ENCODE measurements at regions not wholly inside any gene's neighbourhood (a gene's known extent, or its start where the extent isn't known, plus 50 kb on each side); places are given as distances from the start of the nearest gene placed in this dataset.

- H3K36me3 ChIP-seq (ENCODE audit: control insufficient read depth, insufficient read depth, low read length): no peaks in the 10 kb centered on the region
- no peaks in the 10 kb centered on the region for H3K9me3 ChIP-seq (replicated peaks; ENCODE audit: control insufficient read depth, low read depth, low read length)
- no peaks in the 10 kb centered on the region for H3K27me3 ChIP-seq (ENCODE audit: control insufficient read depth, insufficient read depth, low read length)
- no peak for DNase-seq
- H3K27ac ChIP-seq (ENCODE audit: low read length): no peak overlapping the region
- H3K4me3 ChIP-seq (ENCODE audit: low read length): no peak overlapping the region
- no CpG with 5 or more reads among the region's 1 CpG for WGBS (ENCODE audit: insufficient coverage)
- no peaks in the 10 kb centered on the region for H3K4me1 ChIP-seq (ENCODE audit: control insufficient read depth, insufficient read depth, low read length)
Observed at GRCh38 chr3:153311541-153311940, 149.5 kb downstream of the RAP2B start.

- no peak for DNase-seq
- no CpG with 5 or more reads among the region's 1 CpG for WGBS (ENCODE audit: insufficient coverage)
Observed at GRCh38 chr3:153313302-153313965, 151.4 kb downstream of the RAP2B start.

GRCh38 chr3:153314038-153314437 lies 152.0 kb downstream of the RAP2B start:
- H3K4me1 ChIP-seq (ENCODE audit: control insufficient read depth, insufficient read depth, low read length): no peaks in the 10 kb centered on the region
- no peaks in the 10 kb centered on the region for H3K27me3 ChIP-seq (ENCODE audit: control insufficient read depth, insufficient read depth, low read length)
- no CpG with 5 or more reads among the region's 1 CpG for WGBS (ENCODE audit: insufficient coverage)
- no peak overlapping the region for H3K4me3 ChIP-seq (ENCODE audit: low read length)
- no peaks in the 10 kb centered on the region for H3K36me3 ChIP-seq (ENCODE audit: control insufficient read depth, insufficient read depth, low read length)
- no peaks in the 10 kb centered on the region for H3K9me3 ChIP-seq (replicated peaks; ENCODE audit: control insufficient read depth, low read depth, low read length)
- no peak for DNase-seq
- no peak overlapping the region for H3K27ac ChIP-seq (ENCODE audit: low read length)

More at GRCh38 chr3:153313302-153313965, 151.4 kb downstream of the RAP2B start:
- H3K9me3 ChIP-seq (replicated peaks; ENCODE audit: control insufficient read depth, low read depth, low read length): no peaks in the 10 kb centered on the region
- H3K4me1 ChIP-seq (ENCODE audit: control insufficient read depth, insufficient read depth, low read length): no peaks in the 10 kb centered on the region
- no peak overlapping the region for H3K27ac ChIP-seq (ENCODE audit: low read length)
- H3K4me3 ChIP-seq (ENCODE audit: low read length): no peak overlapping the region
- no peaks in the 10 kb centered on the region for H3K36me3 ChIP-seq (ENCODE audit: control insufficient read depth, insufficient read depth, low read length)
- H3K27me3 ChIP-seq (ENCODE audit: control insufficient read depth, insufficient read depth, low read length): no peaks in the 10 kb centered on the region

- Histone ChIP-seq H3K27me3 (ENCODE audit: control insufficient read depth, insufficient read depth, low read length) (no peaks in the 10 kb centered on the region), H3K27ac (ENCODE audit: low read length) (no peak overlapping the region), H3K4me1 (ENCODE audit: control insufficient read depth, insufficient read depth, low read length) (no peaks in the 10 kb centered on the region), H3K36me3 (ENCODE audit: control insufficient read depth, insufficient read depth, low read length) (no peaks in the 10 kb centered on the region), H3K9me3 (replicated peaks; ENCODE audit: control insufficient read depth, low read depth, low read length) (no peaks in the 10 kb centered on the region), H3K4me3 (ENCODE audit: low read length) (no peak overlapping the region)
- peak; percentile 8 for DNase-seq
Observed at GRCh38 chr3:153315781-153316180, 153.8 kb downstream of the RAP2B start.

DNA sequence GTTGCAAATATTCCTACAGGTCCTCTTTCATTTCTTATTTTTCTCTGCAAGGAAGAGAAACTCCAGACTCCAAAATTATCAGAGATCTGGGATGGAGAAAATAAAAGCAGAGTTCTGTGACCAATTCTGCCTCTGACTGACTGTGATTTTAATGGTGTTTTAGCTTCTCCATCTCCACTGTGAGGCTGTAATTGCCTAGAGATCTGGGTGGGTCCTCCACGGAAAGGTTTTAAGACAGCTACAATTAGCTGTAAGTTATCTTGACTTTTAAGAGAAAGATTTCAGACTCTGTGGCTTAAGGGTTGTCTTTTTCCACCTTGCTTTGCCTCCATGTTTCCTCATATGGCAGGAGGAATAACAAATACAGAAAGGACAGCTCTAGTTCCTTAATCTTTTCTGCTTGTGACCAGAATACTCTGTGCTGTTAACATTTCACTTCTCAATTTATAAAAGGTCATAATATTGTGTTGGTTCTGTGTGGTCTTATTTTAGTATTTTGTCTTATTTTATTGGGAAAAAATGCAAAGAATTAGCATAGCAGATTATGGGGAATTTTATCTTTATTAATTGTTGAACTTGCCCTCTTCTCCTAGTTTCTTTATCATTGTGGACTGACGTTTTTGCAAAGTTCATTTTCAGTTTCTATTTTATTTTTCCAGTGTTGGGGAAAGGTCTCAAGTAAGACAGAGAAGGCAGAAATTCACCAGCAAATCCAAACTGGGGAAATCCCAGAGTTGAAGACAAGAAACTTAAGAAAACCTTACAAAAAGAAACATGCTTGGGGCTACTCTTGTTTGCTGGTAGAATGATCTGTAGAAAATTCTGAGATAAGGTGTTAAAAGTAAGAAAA lies 157.9 kb downstream of the RAP2B start:
- Histone ChIP-seq H3K27me3 (ENCODE audit: control insufficient read depth, insufficient read depth, low read length) (no peaks in the 10 kb centered on the region), H3K27ac (ENCODE audit: low read length) (no peak overlapping the region), H3K9me3 (replicated peaks; ENCODE audit: control insufficient read depth, low read depth, low read length) (no peaks in the 10 kb centered on the region), H3K4me1 (ENCODE audit: control insufficient read depth, insufficient read depth, low read length) (no peaks in the 10 kb centered on the region), H3K4me3 (ENCODE audit: low read length) (no peak overlapping the region), H3K36me3 (ENCODE audit: control insufficient read depth, insufficient read depth, low read length) (no peaks in the 10 kb centered on the region)
- DNase-seq: no peak
- WGBS (ENCODE audit: insufficient coverage): no CpG with 5 or more reads among the region's 2 CpGs

GRCh38 chr3:153320585-153321128 lies 158.6 kb downstream of the RAP2B start:
- no peak for DNase-seq
- WGBS (ENCODE audit: insufficient coverage): 60% methylated on average over 1 of the region's 6 CpGs
- no peaks in the 10 kb centered on the region for H3K4me1 ChIP-seq (ENCODE audit: control insufficient read depth, insufficient read depth, low read length)
- H3K9me3 ChIP-seq (replicated peaks; ENCODE audit: control insufficient read depth, low read depth, low read length): no peaks in the 10 kb centered on the region
- no peak overlapping the region for H3K4me3 ChIP-seq (ENCODE audit: low read length)
- no peak overlapping the region for H3K27ac ChIP-seq (ENCODE audit: low read length)
- H3K27me3 ChIP-seq (ENCODE audit: control insufficient read depth, insufficient read depth, low read length): no peaks in the 10 kb centered on the region
- H3K36me3 ChIP-seq (ENCODE audit: control insufficient read depth, insufficient read depth, low read length): no peaks in the 10 kb centered on the region

DNA sequence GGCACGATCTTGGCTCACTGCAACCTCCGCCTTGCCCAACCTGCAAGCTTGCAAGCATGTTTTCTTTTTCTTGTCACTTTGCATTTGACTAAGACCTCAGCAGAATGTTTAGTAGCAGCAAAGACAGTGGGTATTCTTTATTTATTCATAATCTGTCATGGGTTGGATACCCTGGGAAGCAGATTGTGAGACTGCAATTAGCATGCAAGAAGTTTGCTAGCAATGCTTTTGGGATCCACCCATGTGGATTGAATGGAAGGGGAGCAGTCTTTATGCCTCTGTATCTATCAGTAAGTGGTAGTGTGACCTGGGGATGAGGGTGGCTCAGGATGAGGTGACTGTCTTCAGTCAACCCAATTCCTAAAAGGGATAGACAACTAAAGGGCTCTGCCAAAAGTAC lies 166.7 kb downstream of the RAP2B start:
- H3K27ac ChIP-seq (ENCODE audit: low read length): no peak overlapping the region
- WGBS (ENCODE audit: insufficient coverage): no CpG with 5 or more reads among the region's 2 CpGs
- no peaks in the 10 kb centered on the region for H3K4me1 ChIP-seq (ENCODE audit: control insufficient read depth, insufficient read depth, low read length)
- H3K36me3 ChIP-seq (ENCODE audit: control insufficient read depth, insufficient read depth, low read length): no peaks in the 10 kb centered on the region
- H3K9me3 ChIP-seq (replicated peaks; ENCODE audit: control insufficient read depth, low read depth, low read length): no peaks in the 10 kb centered on the region
- H3K27me3 ChIP-seq (ENCODE audit: control insufficient read depth, insufficient read depth, low read length): no peaks in the 10 kb centered on the region
- no peak overlapping the region for H3K4me3 ChIP-seq (ENCODE audit: low read length)
- DNase-seq: no peak

DNA sequence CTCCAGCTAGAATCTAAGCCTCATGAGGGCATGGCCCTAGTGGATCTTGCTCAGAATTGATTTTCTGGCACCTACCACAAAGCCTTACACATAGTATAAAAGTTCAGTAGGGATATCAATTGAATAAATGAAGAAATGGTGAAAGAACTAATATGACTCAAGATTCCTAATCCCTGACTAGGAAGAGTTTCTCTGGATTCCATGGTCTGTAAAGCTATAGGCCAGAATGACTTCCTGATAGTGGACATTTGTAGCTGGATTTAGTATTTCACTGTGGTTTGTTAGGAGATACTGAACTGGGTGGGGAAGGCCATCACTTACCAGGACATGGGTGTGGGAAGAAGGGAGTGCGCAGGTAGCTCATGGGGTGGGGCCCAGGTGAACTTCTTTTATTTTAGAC lies 168.9 kb downstream of the RAP2B start:
- WGBS (ENCODE audit: insufficient coverage): no CpG with 5 or more reads among the region's 1 CpG
- no peaks in the 10 kb centered on the region for H3K27me3 ChIP-seq (ENCODE audit: control insufficient read depth, insufficient read depth, low read length)
- H3K4me3 ChIP-seq (ENCODE audit: low read length): no peak overlapping the region
- no peak for DNase-seq
- no peak overlapping the region for H3K27ac ChIP-seq (ENCODE audit: low read length)
- H3K4me1 ChIP-seq (ENCODE audit: control insufficient read depth, insufficient read depth, low read length): no peaks in the 10 kb centered on the region
- H3K9me3 ChIP-seq (replicated peaks; ENCODE audit: control insufficient read depth, low read depth, low read length): no peaks in the 10 kb centered on the region
- no peaks in the 10 kb centered on the region for H3K36me3 ChIP-seq (ENCODE audit: control insufficient read depth, insufficient read depth, low read length)

DNA sequence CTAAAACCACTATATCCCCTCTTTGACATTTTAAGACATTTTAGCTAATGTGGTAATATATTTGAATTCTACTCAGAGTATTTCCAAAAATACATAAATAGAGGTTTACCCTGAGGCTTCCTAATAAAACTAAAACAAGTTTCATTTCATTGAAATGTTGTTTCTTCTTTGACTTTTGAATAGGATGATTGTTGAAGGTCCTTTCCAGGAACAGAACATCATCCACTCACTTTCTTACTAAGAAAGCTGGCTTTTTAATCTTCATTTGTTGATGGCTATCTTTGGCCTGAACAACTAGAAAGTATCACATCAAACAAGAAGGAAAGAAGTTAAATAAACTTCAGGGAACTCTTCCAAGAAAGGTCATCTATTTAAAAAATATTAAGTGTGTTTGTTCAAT lies 169.7 kb downstream of the RAP2B start:
- Histone ChIP-seq H3K36me3 (ENCODE audit: control insufficient read depth, insufficient read depth, low read length) (no peaks in the 10 kb centered on the region), H3K4me1 (ENCODE audit: control insufficient read depth, insufficient read depth, low read length) (no peaks in the 10 kb centered on the region), H3K27ac (ENCODE audit: low read length) (no peak overlapping the region), H3K9me3 (replicated peaks; ENCODE audit: control insufficient read depth, low read depth, low read length) (no peaks in the 10 kb centered on the region), H3K4me3 (ENCODE audit: low read length) (no peak overlapping the region), H3K27me3 (ENCODE audit: control insufficient read depth, insufficient read depth, low read length) (no peaks in the 10 kb centered on the region)
- no peak for DNase-seq

GRCh38 chr3:153334558-153334957 lies 172.5 kb downstream of the RAP2B start:
- Histone ChIP-seq H3K36me3 (ENCODE audit: control insufficient read depth, insufficient read depth, low read length) (no peaks in the 10 kb centered on the region), H3K27me3 (ENCODE audit: control insufficient read depth, insufficient read depth, low read length) (no peaks in the 10 kb centered on the region), H3K27ac (ENCODE audit: low read length) (no peak overlapping the region), H3K4me3 (ENCODE audit: low read length) (no peak overlapping the region), H3K9me3 (replicated peaks; ENCODE audit: control insufficient read depth, low read depth, low read length) (no peaks in the 10 kb centered on the region), H3K4me1 (ENCODE audit: control insufficient read depth, insufficient read depth, low read length) (no peaks in the 10 kb centered on the region)
- no peak for DNase-seq
- WGBS (ENCODE audit: insufficient coverage): no CpG with 5 or more reads among the region's 1 CpG
